Naive thymus-derived CD8-positive, alpha-beta T cell (primary cell): ENCODE measurements at regions not wholly inside any gene's neighbourhood (a gene's known extent, or its start where the extent isn't known, plus 50 kb on each side); places are given as distances from the start of the nearest gene placed in this dataset.
"Not testable (repeated sequence)": the region's sequence is repeated elsewhere in the genome, so short reads cannot be mapped to it uniquely, and the experiment has no call there.

ENCODE experiments used
- ATAC-seq, 2 donors: fragments of 150-1000 bp; cut with Tn5 transposase in 1 of 2; sonication (Bioruptor Pico), chemical (Tn5 transposase) in 1 of 2; 1 replicate in 1 of 2; 2 replicates in 1 of 2; pipeline ENCODE4 v1.10.0; 2021; ENCODE audit warnings: mild to moderate bottlenecking in 2 of 2, moderate library complexity in 2 of 2
- POLR2A ChIA-PET: fragments of 350-600 bp; sonication (Branson Sonifier 250); formaldehyde crosslinking; loops from one replicate; lab custom pipeline; 2021; ENCODE audit warnings: antibody characterized with exemption; lab: Charles Lee
- DNase-seq, 10 donors: peaks; one replicate each; pipeline versions ENCODE4 v3.0.0 to v3.0.0-alpha.2; 2020 to 2022
- H3K27ac Mint-ChIP-seq, 10 donors: one replicate each; pipeline ENCODE4 v1.8.0; 2020 to 2022; ENCODE audit warnings: mild to moderate bottlenecking in 10 of 10, mixed read lengths in 10 of 10, moderate library complexity in 4 of 10, inconsistent platforms in 1 of 10
- H3K27me3 Mint-ChIP-seq, 5 donors: one replicate each; pipeline ENCODE4 v1.8.0; 2021 to 2022; ENCODE audit warnings: mixed read lengths in 5 of 5
- H3K36me3 Mint-ChIP-seq, 3 donors: one replicate each; pipeline ENCODE4 v1.8.0; 2020 to 2022; ENCODE audit warnings: mixed read lengths in 3 of 3, mild to moderate bottlenecking in 2 of 3, inconsistent platforms in 1 of 3
- H3K4me1 Mint-ChIP-seq, 4 donors: one replicate each; pipeline ENCODE4 v1.8.0; 2021 to 2022; ENCODE audit warnings: mixed read lengths in 4 of 4
- H3K4me3 Mint-ChIP-seq, 10 donors: one replicate each; pipeline ENCODE4 v1.8.0; 2020 to 2022; ENCODE audit warnings: mild to moderate bottlenecking in 10 of 10, mixed read lengths in 10 of 10, moderate library complexity in 6 of 10, inconsistent platforms in 1 of 10
- H3K9me3 Mint-ChIP-seq, 9 donors: one replicate each; pipeline ENCODE4 v1.8.0; 2020 to 2022; ENCODE audit warnings: mixed read lengths in 9 of 9, mild to moderate bottlenecking in 3 of 9, inconsistent platforms in 1 of 9, moderate library complexity in 1 of 9

GRCh38 chrX:2640436-2641150 lies 50.5 kb upstream of the CD99 start:
- no peak for ATAC-seq
- Mint-ChIP-seq H3K4me3 (no peak overlapping the region), H3K9me3 (peaks cover 0 to 2% (median 0%) of the 10 kb centered on the region in 9 donors), H3K27ac (no peak overlapping the region), H3K27me3 (no peaks in the 10 kb centered on the region), H3K4me1 (peaks cover 0 to 19% (median 10%) of the 10 kb centered on the region in 4 donors), H3K36me3 (peaks cover 0 to 25% (median 8%) of the 10 kb centered on the region in 3 donors)
- DNase-seq = no peak
- POLR2A ChIA-PET = no interaction called here

DNA sequence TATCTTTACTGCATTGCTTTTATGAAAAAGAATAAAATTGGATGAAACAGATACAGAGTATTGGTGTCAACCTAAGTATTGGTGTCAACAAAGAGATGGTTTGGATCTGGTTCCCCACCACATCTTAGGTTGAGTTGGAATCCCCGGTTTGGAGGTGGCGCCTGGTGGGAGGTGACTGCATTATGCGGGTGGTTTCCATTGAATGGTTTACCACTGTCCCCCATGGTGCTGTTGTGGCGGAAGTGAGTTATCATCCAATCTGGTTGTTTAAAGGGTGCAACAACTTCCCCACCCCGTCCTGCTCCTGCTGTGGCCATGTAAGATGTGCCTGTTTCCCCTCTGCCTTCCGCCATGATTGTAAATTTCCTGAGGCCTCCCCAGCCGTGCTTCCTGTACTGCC lies 52.8 kb upstream of the CD99 start:
- Mint-ChIP-seq H3K9me3 (peaks cover 0 to 2% (median 0%) of the 10 kb centered on the region in 9 donors), H3K4me3 (peak overlapping the region in 1 of 10 donors; percentile 11), H3K27ac (peak overlapping the region in 2 of 10 donors; percentile 41 to 73)

GRCh38 chrX:2635342-2635741 lies 55.8 kb upstream of the CD99 start:
- peaks cover 5 to 29% (median 24%) of the 10 kb centered on the region in 9 donors for H3K9me3 Mint-ChIP-seq
- no peak for ATAC-seq
- DNase-seq = no peak
- POLR2A ChIA-PET = no interaction called here
- peaks cover 17 to 36% (median 27%) of the 10 kb centered on the region in 4 donors for H3K4me1 Mint-ChIP-seq
- peaks cover 22 to 28% (median 22%) of the 10 kb centered on the region in 3 donors for H3K36me3 Mint-ChIP-seq
- H3K27me3 Mint-ChIP-seq = no peaks in the 10 kb centered on the region
- no peak overlapping the region for H3K27ac Mint-ChIP-seq
- no peak overlapping the region for H3K4me3 Mint-ChIP-seq

More for the DNA sequence above, 52.8 kb upstream of the CD99 start:
- ATAC-seq (peak in 1 of 2 donors; percentile 62), DNase-seq (peak in 7 of 10 donors; percentile 5 to 66 (median 34))
- H3K36me3 Mint-ChIP-seq = peaks cover 0 to 25% (median 8%) of the 10 kb centered on the region in 3 donors
- H3K27me3 Mint-ChIP-seq = no peaks in the 10 kb centered on the region
- peaks cover 0 to 19% (median 10%) of the 10 kb centered on the region in 4 donors for H3K4me1 Mint-ChIP-seq
- POLR2A ChIA-PET = no interaction called here

DNA sequence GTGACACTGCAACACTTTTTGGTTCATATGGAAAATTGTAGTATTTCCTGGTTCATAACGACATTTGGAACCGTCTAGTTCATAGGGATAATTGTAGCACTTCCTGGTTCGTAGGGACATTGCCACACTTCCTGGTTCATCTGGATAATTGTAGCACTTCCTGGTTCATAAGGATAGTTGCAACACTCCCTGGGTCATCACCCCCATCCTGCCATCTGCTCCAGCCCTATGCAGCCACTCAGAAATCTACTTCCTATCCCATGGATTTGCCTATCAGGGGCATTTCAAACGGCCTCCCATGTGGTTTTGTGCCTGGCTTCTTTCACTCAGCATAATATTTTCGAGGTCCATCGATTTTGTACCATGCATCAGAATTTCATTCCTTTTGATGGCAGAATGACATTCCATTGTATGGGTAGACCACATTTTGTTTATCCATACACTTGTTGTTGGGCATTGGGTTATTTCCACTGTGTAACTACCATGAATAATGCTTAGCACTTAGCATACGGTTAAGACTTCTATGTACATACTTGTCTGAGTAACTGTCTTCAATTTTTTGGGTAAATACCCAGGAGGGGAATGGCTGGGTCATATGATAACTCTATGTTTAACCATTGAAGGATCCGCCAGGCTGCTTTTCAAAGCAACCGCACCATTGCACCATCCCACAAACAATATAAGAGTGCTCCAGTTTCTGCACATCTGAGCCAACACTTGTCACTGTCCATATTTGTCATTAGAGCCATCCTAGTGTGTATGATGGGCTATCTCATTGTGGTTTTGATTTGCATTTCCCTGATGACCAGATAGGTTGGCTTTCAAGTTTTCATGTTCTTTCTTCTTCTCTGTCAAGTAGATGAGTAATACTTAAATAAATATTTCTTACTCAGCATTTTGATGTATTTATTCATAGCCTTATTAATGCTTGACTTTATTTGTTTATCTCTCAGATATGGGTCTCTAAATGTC lies 58.3 kb upstream of the CD99 start:
- POLR2A ChIA-PET = no interaction called here
- Mint-ChIP-seq H3K27ac (peak overlapping the region in 6 of 10 donors; percentile 35 to 97 (median 78)), H3K4me1 (peaks cover 39 to 51% (median 44%) of the 10 kb centered on the region in 4 donors)

DNA sequence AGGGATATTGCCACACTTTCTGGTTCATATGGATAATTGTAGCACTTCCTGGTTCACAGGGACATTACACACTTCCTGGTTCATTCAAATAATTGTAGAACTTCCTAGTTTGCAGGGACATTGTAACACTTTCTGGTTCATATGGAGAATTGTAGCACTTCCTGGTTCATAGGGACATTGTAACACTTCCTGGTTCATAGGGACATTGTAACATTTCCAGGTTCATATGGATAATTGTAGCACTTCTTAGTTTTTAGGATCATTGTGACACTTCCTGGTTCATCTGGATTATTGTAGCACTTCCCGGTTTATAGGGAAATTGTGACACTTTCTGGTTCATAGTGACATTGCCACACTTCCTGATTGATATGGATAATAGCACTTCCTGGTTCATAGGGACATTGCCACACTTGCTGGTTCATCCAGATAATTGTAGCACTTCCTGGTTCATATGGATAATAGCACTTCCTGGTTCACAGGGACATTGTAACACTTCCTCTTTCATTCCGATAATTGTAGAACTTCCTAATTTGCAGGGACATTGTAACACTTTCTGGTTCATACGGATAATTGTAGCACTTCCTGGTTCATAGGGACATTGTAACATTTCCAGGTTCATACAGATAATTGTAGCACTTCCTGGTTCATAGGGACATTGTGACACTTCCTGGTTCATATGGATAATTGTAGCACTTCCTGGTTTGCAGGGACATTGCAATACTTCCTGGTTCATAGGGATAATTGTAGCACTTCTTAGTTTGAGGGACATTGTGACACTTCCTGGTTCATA lies 59.2 kb upstream of the CD99 start:
- Mint-ChIP-seq H3K4me3 (peak overlapping the region in 8 of 10 donors; percentile 0 to 77 (median 61)), H3K9me3 (peaks cover 16 to 58% (median 46%) of the 10 kb centered on the region in 9 donors), H3K4me1 (peaks cover 41 to 57% (median 50%) of the 10 kb centered on the region in 4 donors), H3K27ac (peak overlapping the region; percentile 90 to 98 (median 97)), H3K27me3 (no peaks in the 10 kb centered on the region), H3K36me3 (peaks cover 36 to 57% (median 50%) of the 10 kb centered on the region in 3 donors)
- POLR2A ChIA-PET = no interaction called here
- DNase-seq = no peak
- no peak for ATAC-seq

More for the DNA sequence above, 58.3 kb upstream of the CD99 start:
- ATAC-seq = no peak
- Mint-ChIP-seq H3K36me3 (peaks cover 29 to 50% (median 44%) of the 10 kb centered on the region in 3 donors), H3K4me3 (peak overlapping the region in 5 of 10 donors; percentile 0 to 70 (median 30)), H3K9me3 (peaks cover 16 to 52% (median 43%) of the 10 kb centered on the region in 9 donors), H3K27me3 (no peaks in the 10 kb centered on the region)
- no peak for DNase-seq

- H3K4me3 Mint-ChIP-seq = peak overlapping the region; percentile 41 to 77 (median 64)
- H3K27me3 Mint-ChIP-seq, POLR2A ChIA-PET, ATAC-seq: not testable (repeated sequence)
- DNase-seq = peak in 7 of 10 donors; percentile 19 to 82 (median 61)
- H3K4me1 Mint-ChIP-seq = peaks cover 45 to 57% (median 50%) of the 10 kb centered on the region in 4 donors
- H3K27ac Mint-ChIP-seq = peak overlapping the region; percentile 89 to 98 (median 97)
- H3K9me3 Mint-ChIP-seq = peaks cover 16 to 61% (median 46%) of the 10 kb centered on the region in 9 donors
- H3K36me3 Mint-ChIP-seq = peaks cover 44 to 64% (median 56%) of the 10 kb centered on the region in 3 donors
Measured at GRCh38 chrX:2630935-2631742, 60.0 kb upstream of the CD99 start.

DNA sequence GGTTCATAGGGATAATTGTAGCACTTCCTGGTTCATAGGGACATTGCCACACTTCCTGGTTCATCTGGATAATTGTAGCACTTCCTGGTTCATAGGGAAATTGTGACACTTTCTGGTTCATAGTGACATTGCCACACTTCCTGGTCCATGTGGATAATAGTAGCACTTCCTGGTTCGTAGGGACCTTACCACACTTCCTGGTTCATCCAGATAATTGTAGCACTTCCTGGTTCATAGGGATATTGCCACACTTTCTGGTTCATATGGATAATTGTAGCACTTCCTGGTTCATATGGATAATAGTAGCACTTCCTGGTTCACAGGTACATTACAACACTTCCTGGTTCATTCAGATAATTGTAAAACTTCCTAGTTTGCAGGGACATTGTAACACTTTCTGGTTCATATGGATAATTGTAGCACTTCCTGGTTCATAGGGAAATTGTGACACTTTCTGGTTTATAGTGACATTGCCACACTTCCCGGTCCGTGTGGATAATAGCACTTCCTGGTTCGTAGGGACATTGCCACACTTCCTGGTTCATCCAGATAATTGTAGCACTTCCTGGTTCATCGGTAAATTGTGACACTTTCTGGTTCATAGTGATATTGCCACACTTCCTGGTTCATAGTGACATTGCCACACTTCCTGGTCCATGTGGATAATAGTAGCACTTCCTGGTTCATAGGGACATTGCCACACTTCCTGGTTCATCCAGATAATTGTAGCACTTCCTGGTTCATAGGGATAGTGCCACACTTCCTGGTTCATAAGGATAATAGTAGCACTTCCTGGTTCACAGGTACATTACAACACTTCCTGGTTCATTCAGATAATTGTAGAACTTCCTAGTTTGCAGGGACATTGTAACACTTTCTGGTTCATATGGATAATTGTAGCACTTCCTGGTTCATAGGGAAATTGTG lies 60.8 kb upstream of the CD99 start:
- POLR2A ChIA-PET, H3K27me3 Mint-ChIP-seq: not testable (repeated sequence)
- Mint-ChIP-seq H3K9me3 (peaks cover 16 to 61% (median 46%) of the 10 kb centered on the region in 9 donors), H3K27ac (peak overlapping the region; percentile 89 to 98 (median 97)), H3K4me1 (peaks cover 45 to 57% (median 50%) of the 10 kb centered on the region in 4 donors), H3K4me3 (peak overlapping the region; percentile 41 to 77 (median 64)), H3K36me3 (peaks cover 50 to 67% (median 56%) of the 10 kb centered on the region in 3 donors)
- DNase-seq (peak in 9 of 10 donors; percentile 35 to 83 (median 74)), ATAC-seq (peak; percentile 41 to 53)

DNA sequence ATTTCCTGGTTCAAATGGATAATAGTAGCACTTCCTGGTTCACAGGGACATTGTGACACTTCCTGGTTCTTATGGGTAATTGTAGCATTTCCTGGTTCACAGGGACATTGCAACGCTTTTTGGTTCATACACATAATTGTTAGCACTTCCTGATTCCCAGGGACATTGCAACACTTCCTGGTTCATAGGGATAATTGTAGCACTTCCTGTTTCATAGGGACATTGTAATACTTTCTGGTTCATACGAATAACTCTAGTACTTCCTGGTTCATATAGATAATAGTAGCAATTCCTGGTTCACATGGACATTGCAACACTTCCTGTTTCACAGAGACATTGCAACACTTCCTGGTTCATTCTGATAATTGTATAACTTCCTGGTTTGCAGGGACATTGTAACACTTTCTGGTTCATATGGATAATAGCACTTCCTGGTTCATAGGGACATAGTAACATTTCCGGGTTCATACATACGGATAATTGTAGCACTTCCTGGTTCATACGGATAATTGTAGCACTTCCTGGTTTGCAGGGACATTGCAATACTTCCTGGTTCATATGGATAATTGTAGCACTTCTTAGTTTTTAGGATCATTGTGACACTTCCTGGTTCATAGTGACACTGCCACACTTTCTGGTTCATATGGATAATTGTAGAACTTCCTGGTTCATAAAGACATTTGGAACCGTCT lies 61.6 kb upstream of the CD99 start:
- DNase-seq (peak in 1 of 10 donors; percentile 64), ATAC-seq (peak; percentile 16 to 29)
- Mint-ChIP-seq H3K27me3 (no peaks in the 10 kb centered on the region), H3K4me3 (peak overlapping the region; percentile 0 to 77 (median 64)), H3K4me1 (peaks cover 45 to 57% (median 50%) of the 10 kb centered on the region in 4 donors), H3K9me3 (peaks cover 16 to 61% (median 46%) of the 10 kb centered on the region in 9 donors), H3K36me3 (peaks cover 56 to 71% (median 58%) of the 10 kb centered on the region in 3 donors), H3K27ac (peak overlapping the region; percentile 89 to 98 (median 97))
- POLR2A ChIA-PET = no interaction called here

- Mint-ChIP-seq H3K36me3 (peaks cover 56 to 71% (median 64%) of the 10 kb centered on the region in 3 donors), H3K4me1 (peaks cover 45 to 57% (median 50%) of the 10 kb centered on the region in 4 donors), H3K27ac (peak overlapping the region; percentile 89 to 98 (median 97)), H3K9me3 (peaks cover 16 to 61% (median 46%) of the 10 kb centered on the region in 9 donors), H3K27me3 (no peaks in the 10 kb centered on the region), H3K4me3 (peak overlapping the region in 9 of 10 donors; percentile 41 to 77 (median 66))
- POLR2A ChIA-PET = no interaction called here
- ATAC-seq = peak; percentile 49 to 67
- DNase-seq = peak in 6 of 10 donors; percentile 24 to 69 (median 44)
Measured at GRCh38 chrX:2628751-2629315, 62.3 kb upstream of the CD99 start.
